GM18870 (cell line): ENCODE measurements at regions not wholly inside any gene's neighbourhood (a gene's known extent, or its start where the extent isn't known, plus 50 kb on each side); places are given as distances from the start of the nearest gene placed in this dataset.

ENCODE experiments used
- ATAC-seq: cut with Tn5 transposase; IDR thresholded peaks from one replicate; pipeline ENCODE4 v1.9.1; 2021; ENCODE audit warnings: moderate library complexity; ENCODE audit not compliant: unreplicated experiment

DNA sequence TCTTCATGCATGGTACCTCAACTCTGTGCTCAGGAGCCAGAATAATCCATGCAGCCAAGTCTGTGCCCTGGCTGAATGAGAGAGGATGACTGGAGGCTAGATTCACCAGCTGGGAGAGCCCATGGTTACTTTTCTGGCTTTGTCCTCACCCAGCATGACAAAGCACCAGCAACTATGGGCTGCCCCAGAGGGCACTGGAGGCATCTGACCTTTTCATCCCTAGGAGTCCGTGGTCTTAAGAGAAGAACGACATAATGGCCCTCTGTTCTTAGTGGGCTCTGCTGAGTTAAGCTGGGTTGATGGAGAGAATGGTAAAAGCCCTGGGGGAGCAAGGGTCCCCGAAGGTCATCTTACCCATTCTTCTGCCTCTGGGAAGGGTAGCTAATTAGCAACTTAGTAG is 54.6 kb upstream of the TNP1 start:
- ATAC-seq = no peak

DNA sequence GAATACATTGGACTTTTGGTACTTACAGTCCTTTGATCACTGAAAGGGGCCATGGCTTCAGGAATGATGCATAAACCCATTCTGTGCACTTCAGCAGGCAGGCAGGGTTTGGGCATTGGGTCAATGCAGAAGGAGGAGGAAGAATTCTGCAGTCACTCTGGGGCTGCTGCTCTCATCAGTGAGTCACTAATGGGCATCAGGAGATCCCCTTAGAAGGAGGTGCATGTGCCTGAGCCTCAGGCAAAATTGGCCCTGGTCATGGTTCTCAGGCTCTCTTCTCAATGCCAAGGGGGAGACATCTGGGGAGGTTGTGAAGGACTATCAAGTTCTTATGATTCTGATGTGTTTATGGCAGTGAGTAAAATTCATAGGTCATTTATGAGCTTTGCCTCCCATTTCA is 52.0 kb upstream of the TNP1 start:
- ATAC-seq = no peak

GRCh38 chr2:216911008-216911407 is 51.1 kb upstream of the TNP1 start:
- ATAC-seq = no peak

- ATAC-seq = no peak
These were observed 49.8 kb upstream of the TNP1 start for GRCh38 chr2:216909541-216910210.
